ENCODE measurements at regions not wholly inside any gene's neighbourhood (a gene's known extent, or its start where the extent isn't known, plus 50 kb on each side); places are given as distances from the start of the nearest gene placed in this dataset.

DNA sequence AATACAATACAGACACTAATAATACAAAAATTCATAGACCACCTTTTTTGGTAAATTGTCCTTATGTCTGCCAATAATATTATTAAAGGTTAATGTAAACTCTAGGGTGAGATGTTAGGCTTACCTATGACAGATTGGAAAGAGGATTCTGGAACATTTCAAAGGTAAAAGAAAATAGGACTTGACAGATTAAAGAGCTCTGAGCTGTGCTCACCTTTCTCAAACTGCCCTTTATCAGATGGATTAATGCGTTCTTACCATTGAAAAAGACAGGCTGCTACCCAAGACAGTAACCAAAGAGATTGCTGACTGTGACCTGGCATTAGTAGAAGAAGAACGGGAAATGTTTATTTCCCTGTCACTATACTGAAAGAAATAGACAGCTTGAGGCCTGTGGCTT, 156.1 kb upstream of the MRPS30 start:
- no peak for DNase-seq

- DNase-seq, result no peak
These were observed 162.7 kb upstream of the MRPS30 start for GRCh38 chr5:44646016-44646415.

GRCh38 chr5:44645502-44645901, 163.2 kb upstream of the MRPS30 start:
- no peak for DNase-seq

DNA sequence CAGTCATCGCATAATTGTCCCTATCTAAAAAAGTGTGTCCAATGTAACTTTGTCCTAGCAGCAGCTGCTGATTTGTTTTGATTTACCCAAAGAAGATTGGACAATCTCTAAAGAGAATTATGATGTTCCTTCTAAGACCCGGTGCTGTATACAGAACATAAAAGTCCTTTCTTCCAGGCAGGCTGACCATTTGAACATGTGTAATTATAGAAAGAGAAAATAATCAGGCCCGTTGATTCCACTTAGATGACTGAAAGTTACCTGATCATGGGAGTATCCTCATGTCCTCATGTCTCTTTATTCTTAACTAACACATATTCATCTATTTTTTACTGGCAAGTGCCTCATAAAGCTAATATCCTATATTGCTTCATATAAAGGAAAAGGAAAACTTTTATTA, 164.1 kb upstream of the MRPS30 start:
- DNase-seq, result no peak

- no peak for DNase-seq
These were observed 166.9 kb upstream of the MRPS30 start for GRCh38 chr5:44641820-44642219.

- no peak for DNase-seq
These were observed 167.7 kb upstream of the MRPS30 start for GRCh38 chr5:44640945-44641456.

- DNase-seq, result no peak
These were observed 170.6 kb upstream of the MRPS30 start for GRCh38 chr5:44637916-44638869.

GRCh38 chr5:44632344-44632743, 176.4 kb upstream of the MRPS30 start:
- DNase-seq, result no peak

DNA sequence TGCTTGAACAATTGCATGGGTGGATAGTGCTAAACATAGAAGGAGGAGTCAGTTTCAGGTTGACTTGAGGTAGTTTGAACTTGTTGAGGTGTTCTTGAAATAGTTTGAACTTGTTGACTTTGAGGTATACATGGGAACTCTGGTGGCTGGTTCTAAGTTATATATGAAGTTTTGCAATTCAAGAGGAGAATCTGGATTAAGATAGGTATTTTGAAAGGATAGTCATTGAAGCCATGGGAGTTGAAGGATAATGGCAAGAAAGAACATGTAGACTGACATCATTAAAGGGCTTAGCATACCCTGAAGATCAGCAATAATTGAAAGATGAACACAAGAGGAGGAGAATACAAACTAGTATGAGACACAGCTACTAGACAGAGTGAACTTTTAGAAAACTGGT, 181.9 kb upstream of the MRPS30 start:
- DNase-seq, result no peak

DNA sequence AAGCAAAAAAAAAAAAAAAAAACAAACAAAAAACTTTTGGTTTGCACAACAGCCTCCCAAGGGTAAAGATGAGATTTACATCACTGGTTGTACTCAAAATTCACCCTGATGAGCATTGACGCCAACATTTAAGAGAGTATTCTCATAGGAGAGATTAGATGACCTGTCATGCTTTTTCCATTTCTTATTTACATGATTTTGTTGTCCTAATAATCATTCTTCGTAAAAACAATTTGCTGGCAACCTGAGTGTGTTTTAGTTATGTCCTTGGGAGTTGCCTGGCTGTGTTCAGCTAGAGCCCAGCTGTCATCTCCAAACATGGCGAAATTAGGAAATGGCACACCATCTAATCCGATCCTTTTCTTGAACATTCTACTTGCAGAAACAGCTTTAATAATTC, 186.4 kb upstream of the MRPS30 start:
- DNase-seq, result no peak

DNA sequence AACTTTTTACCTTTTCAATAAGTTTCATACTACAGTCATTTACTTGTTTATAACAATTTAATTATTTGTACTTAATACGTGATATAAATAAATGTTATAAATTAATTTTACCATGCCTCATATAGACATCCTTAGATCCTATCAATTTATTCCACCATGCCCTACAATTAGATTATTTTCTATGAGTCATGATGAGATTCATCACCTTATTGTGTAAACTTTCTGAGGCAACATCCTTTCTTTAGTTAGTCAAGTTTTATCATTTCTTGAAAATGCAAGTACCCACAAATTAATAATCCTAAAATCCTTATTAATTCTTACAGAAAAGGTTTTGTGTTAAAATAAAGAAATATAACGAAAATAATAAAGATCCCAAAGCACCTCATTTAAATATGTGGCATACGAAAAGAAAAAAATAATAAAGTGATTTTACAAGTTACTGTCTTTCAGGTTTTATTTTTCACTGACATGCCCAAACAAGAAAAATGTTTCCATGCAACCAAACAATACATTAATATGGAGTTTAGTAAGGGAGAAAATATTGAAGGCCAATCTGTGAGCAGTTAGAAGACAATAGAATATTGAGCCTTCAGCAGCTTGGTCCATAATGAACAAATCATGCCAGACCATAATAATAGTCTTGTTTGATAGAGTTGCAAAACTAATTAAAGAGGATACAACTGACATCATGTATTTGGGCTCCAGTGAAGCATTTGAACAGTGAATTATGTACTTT, 188.7 kb upstream of the MRPS30 start:
- no peak for DNase-seq

- no peak for DNase-seq
These were observed 193.9 kb upstream of the MRPS30 start for GRCh38 chr5:44614845-44615244.

DNA sequence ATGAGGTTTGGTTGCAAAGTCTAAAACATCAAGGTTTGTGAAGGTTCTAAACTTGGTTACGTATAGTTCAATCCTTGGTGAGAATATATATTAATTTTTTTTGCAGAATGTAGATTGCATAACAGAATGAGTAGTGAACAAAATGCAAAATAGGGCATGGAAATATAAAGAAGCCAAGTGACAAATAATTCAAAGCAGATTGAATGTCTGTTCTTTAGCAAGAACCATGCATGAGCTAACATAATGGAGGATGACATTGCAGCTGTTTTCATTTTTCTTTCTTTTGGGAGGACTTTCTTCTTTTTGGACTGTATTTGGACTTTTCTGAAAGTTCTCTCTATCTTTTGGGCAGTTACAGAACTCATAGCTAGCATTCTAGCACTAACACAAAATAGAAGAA, 194.8 kb upstream of the MRPS30 start:
- no peak for DNase-seq

DNA sequence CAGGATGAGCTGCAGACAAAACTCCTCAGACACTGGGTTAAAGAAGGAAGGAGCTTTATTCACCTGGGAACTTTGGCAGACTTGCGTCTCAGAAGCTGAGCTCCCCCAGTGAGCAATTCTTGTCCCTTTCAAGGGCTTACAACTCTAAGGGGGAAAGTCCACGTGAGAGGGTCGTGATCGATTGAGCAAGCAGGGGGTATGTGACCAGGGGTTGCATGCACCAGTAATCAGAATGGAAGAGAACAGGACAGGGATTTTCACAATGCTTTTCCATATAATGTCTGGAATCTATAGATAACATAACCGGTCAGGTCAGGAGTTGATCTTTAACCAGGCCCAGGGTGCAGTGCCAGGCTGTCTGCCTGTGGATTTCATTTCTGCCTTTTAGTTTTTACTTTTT, 202.8 kb upstream of the MRPS30 start:
- DNase-seq, result no peak

- DNase-seq, result no peak
These were observed 205.1 kb upstream of the MRPS30 start for GRCh38 chr5:44603496-44604272.

DNA sequence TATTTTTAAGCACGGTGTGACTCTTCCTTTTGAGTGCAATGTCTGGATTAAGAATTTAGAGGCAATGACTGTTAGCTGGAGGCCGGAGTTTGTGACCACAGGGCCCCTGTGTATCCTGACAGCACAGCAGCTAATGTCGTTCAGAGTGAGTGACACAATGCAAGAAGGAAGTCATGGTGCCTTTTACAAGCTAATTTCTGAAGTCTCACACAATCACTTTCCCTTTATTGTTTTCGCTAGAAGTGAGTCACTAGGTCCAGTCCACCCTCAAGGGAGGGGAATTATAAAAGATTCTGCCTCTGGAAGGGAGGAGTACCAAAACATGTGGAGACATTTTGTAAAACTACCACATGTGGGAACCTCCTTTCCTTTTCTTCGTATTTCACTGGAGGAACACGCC, 185.5 kb upstream of the FGF10 start:
- DNase-seq, result no peak

GRCh38 chr5:44568519-44568918, 179.3 kb upstream of the FGF10 start:
- DNase-seq, result no peak

- DNase-seq, result no peak
These were observed 176.7 kb upstream of the FGF10 start for GRCh38 chr5:44565902-44566301.

GRCh38 chr5:44565360-44565759, 176.1 kb upstream of the FGF10 start:
- no peak for DNase-seq

- peak; percentile 36 for DNase-seq
These were observed 157.1 kb upstream of the FGF10 start for GRCh38 chr5:44546286-44546685.

DNA sequence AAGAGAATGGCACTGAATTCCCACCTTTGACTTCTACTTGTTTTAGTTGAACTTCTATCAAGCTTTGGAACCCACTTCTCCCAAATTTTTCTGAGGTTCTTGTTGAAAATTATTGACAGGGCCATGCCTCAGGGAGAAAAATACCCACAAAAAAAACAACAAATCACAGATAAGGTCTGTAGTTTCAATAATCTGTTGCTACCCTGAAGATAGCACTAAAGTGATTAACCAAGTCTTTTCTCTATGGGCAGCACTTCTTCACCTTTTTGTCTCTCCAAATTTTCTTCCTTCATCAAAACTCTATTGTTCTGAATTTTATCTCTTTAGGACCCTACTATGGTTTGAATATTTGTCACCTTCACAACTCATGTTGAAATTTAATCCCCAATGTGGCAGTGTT, 154.3 kb upstream of the FGF10 start:
- no peak for DNase-seq

- DNase-seq, result no peak
These were observed 153.2 kb upstream of the FGF10 start for GRCh38 chr5:44542470-44542869.

GRCh38 chr5:44539602-44539919, 150.3 kb upstream of the FGF10 start:
- DNase-seq, result no peak
